ENCODE measurements at regions not wholly inside any gene's neighbourhood (a gene's known extent, or its start where the extent isn't known, plus 50 kb on each side); places are given as distances from the start of the nearest gene placed in this dataset.
A peak's percentile ranks its signal among the peaks of the same experiment; 100 is the strongest.

DNA sequence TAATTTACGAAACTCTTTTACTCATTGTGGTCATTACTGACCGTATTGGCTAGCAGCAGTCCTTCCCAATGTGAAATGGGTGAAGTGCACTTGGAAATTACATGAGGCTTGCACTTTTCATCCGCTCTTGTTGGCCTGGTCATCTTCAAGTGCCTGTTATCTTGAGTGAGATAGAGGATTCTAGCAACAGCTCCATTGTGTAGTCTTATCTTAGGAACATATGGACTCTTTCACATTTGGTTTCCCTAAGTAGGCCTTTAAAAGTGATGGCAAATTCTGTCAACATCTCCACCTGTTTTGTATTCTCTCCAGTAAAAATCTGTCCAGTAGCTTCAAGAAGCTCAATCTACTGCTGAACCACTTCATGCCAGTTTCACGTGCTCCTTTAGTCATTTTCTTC, 114.8 kb upstream of the MARCKS start:
- Histone ChIP-seq H3K4me3 (no peak overlapping the region), H3K27ac (no peak overlapping the region), H3K27me3 (no peaks in the 10 kb centered on the region), H3K36me3 (no peaks in the 10 kb centered on the region), H3K9me3 (no peaks in the 10 kb centered on the region), H3K4me1 (peaks cover 0 to 10% (median 0%) of the 10 kb centered on the region in 9 donors)
- intact Hi-C loops (cut with DNase I): no loop called here
- WGBS, 2 donors: 41 to 63% methylated on average over 4 of the region's 4 CpGs
- TF ChIP-seq, protein P1, sequence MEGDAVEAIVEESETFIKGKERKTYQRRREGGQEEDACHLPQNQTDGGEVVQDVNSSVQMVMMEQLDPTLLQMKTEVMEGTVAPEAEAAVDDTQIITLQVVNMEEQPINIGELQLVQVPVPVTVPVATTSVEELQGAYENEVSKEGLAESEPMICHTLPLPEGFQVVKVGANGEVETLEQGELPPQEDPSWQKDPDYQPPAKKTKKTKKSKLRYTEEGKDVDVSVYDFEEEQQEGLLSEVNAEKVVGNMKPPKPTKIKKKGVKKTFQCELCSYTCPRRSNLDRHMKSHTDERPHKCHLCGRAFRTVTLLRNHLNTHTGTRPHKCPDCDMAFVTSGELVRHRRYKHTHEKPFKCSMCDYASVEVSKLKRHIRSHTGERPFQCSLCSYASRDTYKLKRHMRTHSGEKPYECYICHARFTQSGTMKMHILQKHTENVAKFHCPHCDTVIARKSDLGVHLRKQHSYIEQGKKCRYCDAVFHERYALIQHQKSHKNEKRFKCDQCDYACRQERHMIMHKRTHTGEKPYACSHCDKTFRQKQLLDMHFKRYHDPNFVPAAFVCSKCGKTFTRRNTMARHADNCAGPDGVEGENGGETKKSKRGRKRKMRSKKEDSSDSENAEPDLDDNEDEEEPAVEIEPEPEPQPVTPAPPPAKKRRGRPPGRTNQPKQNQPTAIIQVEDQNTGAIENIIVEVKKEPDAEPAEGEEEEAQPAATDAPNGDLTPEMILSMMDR (IDR thresholded peaks at IDR 0.05): no peak
- ATAC-seq: no peak
- no peak for DNase-seq

DNA sequence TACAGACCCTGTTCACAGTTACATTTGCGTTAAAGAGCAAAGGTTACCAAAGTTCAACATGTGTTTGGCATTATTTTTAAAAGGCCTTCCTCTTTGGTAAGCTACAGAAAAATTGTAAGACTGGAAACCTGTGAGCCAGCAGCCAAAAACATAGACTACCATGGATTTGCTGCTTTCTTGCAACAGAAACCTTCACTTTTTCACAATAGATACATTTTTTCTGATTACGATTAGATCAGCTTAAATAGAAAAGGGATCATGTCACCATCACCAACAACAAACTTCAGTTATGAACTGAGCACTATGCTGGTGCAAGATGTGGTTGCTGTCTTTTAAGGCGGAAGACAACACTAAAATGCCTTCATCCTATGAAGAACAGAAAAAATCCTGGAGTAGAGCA, 112.3 kb upstream of the MARCKS start:
- Histone ChIP-seq H3K4me3 (no peak overlapping the region), H3K27ac (peak overlapping the region in 1 of 10 donors; percentile 45), H3K27me3 (no peaks in the 10 kb centered on the region), H3K9me3 (no peaks in the 10 kb centered on the region), H3K4me1 (peaks cover 0 to 12% (median 0%) of the 10 kb centered on the region in 9 donors), H3K36me3 (no peaks in the 10 kb centered on the region)
- no peak for DNase-seq
- TF ChIP-seq, protein P1 (IDR thresholded peaks at IDR 0.05): no peak
- 74 to 75% methylated on average over 3 of the region's 3 CpGs for WGBS, 2 donors
- ATAC-seq: no peak
- intact Hi-C loops (cut with DNase I): no loop called here

DNA sequence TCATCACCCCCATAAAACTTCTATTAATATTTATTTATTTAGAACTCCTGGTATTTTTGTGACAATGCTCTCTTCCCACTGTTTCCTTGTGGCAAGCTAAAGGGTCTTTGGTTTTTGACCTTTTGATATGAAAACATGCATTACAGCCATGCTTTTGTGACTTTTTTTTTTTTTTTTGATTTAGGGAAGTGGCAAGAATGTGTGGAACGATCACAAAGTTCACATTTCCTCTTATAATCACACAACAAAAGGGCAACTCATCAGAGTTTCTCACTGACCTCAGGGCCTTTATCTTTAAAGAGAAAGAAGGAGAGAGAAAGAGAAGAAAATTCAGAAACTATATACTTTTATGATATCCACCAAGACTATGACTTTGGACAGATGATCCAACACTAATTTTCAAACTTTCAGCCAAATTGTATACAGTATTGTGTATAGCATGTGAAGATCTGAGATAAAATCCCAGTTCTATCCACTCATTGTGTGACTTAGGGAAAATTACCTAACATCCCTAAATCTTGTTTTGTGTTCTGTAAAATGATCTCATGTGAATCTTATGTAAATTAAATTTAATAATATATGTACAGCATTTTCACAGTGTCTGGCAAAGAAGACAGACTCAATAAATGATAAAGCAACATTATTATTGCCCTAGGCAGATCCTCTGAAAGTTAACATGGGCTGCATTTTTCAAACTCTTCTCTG, 106.8 kb upstream of the MARCKS start:
- Histone ChIP-seq H3K4me1 (peaks cover 0 to 11% (median 0%) of the 10 kb centered on the region in 9 donors), H3K27me3 (no peaks in the 10 kb centered on the region), H3K9me3 (peaks cover 0 to 5% (median 0%) of the 10 kb centered on the region in 11 donors), H3K27ac (peak overlapping the region in 1 of 10 donors; percentile 50), H3K36me3 (no peaks in the 10 kb centered on the region), H3K4me3 (no peak overlapping the region)
- 50 to 63% methylated on average over 1 of the region's 1 CpG for WGBS, 2 donors
- ATAC-seq (no peak), DNase-seq (no peak)
- TF ChIP-seq, protein P1 (IDR thresholded peaks at IDR 0.05): no peak
- intact Hi-C loops (cut with DNase I): loop anchor here in 1 of 10 donors (5.0 kb wide), 1 partner anchor 438 kb away; no protein-coding TSS in a partner anchor

DNA sequence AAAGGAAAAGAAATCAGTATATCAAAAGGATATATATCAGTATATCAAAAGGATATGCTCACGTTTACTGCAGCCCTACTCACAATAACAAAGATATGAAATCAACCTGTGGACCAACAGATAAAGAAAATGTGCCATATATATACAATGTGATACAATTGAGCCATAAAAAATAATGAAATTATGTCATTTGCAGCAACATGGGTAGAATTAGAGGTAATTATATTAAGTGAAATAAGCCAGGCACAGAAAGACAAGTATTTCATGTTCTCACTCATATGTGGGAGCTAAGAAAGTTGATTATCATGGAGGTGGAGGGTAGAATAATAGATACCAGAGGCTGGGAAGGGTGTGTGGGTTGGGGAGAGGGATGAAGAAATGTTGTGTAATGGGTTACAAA, 102.9 kb upstream of the MARCKS start:
- H3K27ac ChIP-seq: no peak overlapping the region
- no peak for DNase-seq
- intact Hi-C loops (cut with DNase I): loop anchor here in 1 of 10 donors (5.0 kb wide), 1 partner anchor 442 kb away; no protein-coding TSS in a partner anchor
- ATAC-seq: no peak
- H3K4me3 ChIP-seq: no peak overlapping the region
- H3K27me3 ChIP-seq: no peaks in the 10 kb centered on the region
- 88 to 89% methylated on average over 1 of the region's 1 CpG for WGBS, 2 donors
- TF ChIP-seq, protein P1 (IDR thresholded peaks at IDR 0.05): no peak
- H3K4me1 ChIP-seq: peaks cover 0 to 24% (median 0%) of the 10 kb centered on the region in 9 donors
- no peaks in the 10 kb centered on the region for H3K36me3 ChIP-seq
- peaks cover 0 to 5% (median 0%) of the 10 kb centered on the region in 11 donors for H3K9me3 ChIP-seq
